Caco-2 (cell line): ENCODE measurements at regions not wholly inside any gene's neighbourhood (a gene's known extent, or its start where the extent isn't known, plus 50 kb on each side); places are given as distances from the start of the nearest gene placed in this dataset.

Experiments
- BruUV-seq: library from RNA; stranded (reverse); fragments of 400-500 nt; replicated peaks from 2 replicates; lab custom pipeline; 2021; lab: Mats Ljungman, UMichigan
- CTCF ChIA-PET: fragments of 300-600 bp; sonication (Branson Sonifier 250); formaldehyde crosslinking; loops from one replicate; lab custom pipeline; 2022; ENCODE audit warnings: antibody characterized with exemption; lab: Charles Lee
- POLR2A ChIA-PET: fragments of 300-600 bp; sonication (Branson Sonifier 250); formaldehyde crosslinking; loops from one replicate; lab custom pipeline; 2022; ENCODE audit warnings: antibody characterized with exemption; lab: Charles Lee
- DNase-seq, 2 experiments: peaks; one replicate each; pipeline versions ENCODE4 v3.0.0 to v3.0.0-alpha.2; 2020 to 2022
- H3K27me3 ChIP-seq: replicated peaks from 2 replicates; pipeline ENCODE4 v1.6.0; 2011; ENCODE audit warnings: low read length; ENCODE audit not compliant: control insufficient read depth, insufficient read depth
- H3K36me3 ChIP-seq: 2 replicates; pipeline ENCODE4 v1.5.1; 2011; ENCODE audit warnings: low read length; ENCODE audit not compliant: control insufficient read depth, insufficient read depth
- H3K4me1 ChIP-seq: fragments of 250-450 bp; sonication (Bioruptor Pico); 2 replicates; pipeline ENCODE4 v1.5.1; 2020; ENCODE audit warnings: mild to moderate bottlenecking
- H3K4me3 ChIP-seq: 2 replicates; pipeline ENCODE4 v1.5.1; 2011; ENCODE audit warnings: low read depth, mild to moderate bottlenecking, control low read depth, low read length
- H3K9me3 ChIP-seq: fragments of 250-450 bp; sonication (Bioruptor Pico); 2 replicates; pipeline ENCODE4 v1.5.1; 2020; ENCODE audit warnings: mild to moderate bottlenecking, moderate library complexity
- H3K27ac Mint-ChIP-seq: one replicate; pipeline ENCODE4 v1.8.0; 2022; ENCODE audit warnings: mixed read lengths; ENCODE audit not compliant: unreplicated experiment
- H3K27me3 Mint-ChIP-seq: one replicate; pipeline ENCODE4 v1.8.0; 2022; ENCODE audit warnings: mixed read lengths; ENCODE audit not compliant: insufficient read depth, unreplicated experiment
- H3K36me3 Mint-ChIP-seq: one replicate; pipeline ENCODE4 v1.8.0; 2022; ENCODE audit warnings: mild to moderate bottlenecking, mixed read lengths; ENCODE audit not compliant: insufficient read depth, unreplicated experiment
- H3K4me1 Mint-ChIP-seq: one replicate; pipeline ENCODE4 v1.8.0; 2022; ENCODE audit warnings: low read depth, mixed read lengths; ENCODE audit not compliant: unreplicated experiment
- H3K4me3 Mint-ChIP-seq: one replicate; pipeline ENCODE4 v1.8.0; 2022; ENCODE audit warnings: mild to moderate bottlenecking, moderate library complexity, mixed read lengths; ENCODE audit not compliant: unreplicated experiment
- H3K9me3 Mint-ChIP-seq: one replicate; pipeline ENCODE4 v1.8.0; 2022; ENCODE audit warnings: mixed read lengths; ENCODE audit not compliant: unreplicated experiment
- intact Hi-C: fragments of 100-400 bp; cut with micrococcal nuclease; formaldehyde crosslinking; loops from one replicate; pipeline ENCODE4 v1.10.0; 2022; ENCODE audit not compliant: unreplicated experiment
- TF ChIP-seq, protein P1 (sequence below), 2 experiments: fragments of 200-600 bp in 1 of 2; IDR thresholded peaks; 1 replicate in 1 of 2; 2 replicates in 1 of 2; pipeline versions ENCODE4 v1.5.1 to v1.8.0; 2011 to 2022; ENCODE audit warnings: antibody characterized with exemption in 1 of 2, control low read depth in 1 of 2, inconsistent platforms in 1 of 2, low read depth in 1 of 2, low read length in 1 of 2, mild to moderate bottlenecking in 1 of 2, moderate library complexity in 1 of 2; ENCODE audit not compliant: insufficient read depth in 1 of 2, severe bottlenecking in 1 of 2, unreplicated experiment in 1 of 2

DNA sequence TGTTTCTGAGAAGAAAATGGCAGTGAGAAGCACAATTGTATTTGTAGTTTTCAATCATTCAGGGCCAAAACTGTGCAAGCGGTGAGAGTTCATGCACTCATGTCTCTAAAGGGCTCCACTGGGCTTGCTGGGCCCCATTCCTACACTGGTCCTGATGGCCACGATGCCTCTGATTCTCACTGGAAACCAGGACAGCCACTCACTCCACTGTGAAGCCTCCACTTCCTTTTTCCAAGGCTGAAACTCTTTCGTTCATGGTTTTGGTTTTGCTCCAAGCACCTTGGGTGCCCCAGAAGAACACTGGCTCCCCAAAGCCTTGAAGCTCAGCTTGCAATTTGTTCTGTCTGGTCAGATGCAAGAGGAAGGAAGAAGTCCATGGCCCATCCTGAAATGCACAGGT lies 390.0 kb upstream of the MKI67 start:
- Histone ChIP-seq H3K9me3 (no peaks in the 10 kb centered on the region), H3K27me3 (no peaks in the 10 kb centered on the region; the same call in none of the 2 replicates), H3K36me3 (no peaks in the 10 kb centered on the region), H3K4me3 (no peak overlapping the region), H3K4me1 (no peaks in the 10 kb centered on the region)
- intact Hi-C loops, result no loop called here
- BruUV-seq, result no TSS peak
- H3K27me3 Mint-ChIP-seq, result peaks cover 17% of the 10 kb centered on the region
- H3K4me3 Mint-ChIP-seq, result no peak overlapping the region
- no peaks in the 10 kb centered on the region for H3K4me1 Mint-ChIP-seq
- POLR2A ChIA-PET, result no interaction called here
- H3K9me3 Mint-ChIP-seq, result no peaks in the 10 kb centered on the region
- H3K36me3 Mint-ChIP-seq, result no peaks in the 10 kb centered on the region
- DNase-seq, result no peak
- CTCF ChIA-PET, result no interaction called here
- TF ChIP-seq, protein P1, sequence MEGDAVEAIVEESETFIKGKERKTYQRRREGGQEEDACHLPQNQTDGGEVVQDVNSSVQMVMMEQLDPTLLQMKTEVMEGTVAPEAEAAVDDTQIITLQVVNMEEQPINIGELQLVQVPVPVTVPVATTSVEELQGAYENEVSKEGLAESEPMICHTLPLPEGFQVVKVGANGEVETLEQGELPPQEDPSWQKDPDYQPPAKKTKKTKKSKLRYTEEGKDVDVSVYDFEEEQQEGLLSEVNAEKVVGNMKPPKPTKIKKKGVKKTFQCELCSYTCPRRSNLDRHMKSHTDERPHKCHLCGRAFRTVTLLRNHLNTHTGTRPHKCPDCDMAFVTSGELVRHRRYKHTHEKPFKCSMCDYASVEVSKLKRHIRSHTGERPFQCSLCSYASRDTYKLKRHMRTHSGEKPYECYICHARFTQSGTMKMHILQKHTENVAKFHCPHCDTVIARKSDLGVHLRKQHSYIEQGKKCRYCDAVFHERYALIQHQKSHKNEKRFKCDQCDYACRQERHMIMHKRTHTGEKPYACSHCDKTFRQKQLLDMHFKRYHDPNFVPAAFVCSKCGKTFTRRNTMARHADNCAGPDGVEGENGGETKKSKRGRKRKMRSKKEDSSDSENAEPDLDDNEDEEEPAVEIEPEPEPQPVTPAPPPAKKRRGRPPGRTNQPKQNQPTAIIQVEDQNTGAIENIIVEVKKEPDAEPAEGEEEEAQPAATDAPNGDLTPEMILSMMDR (IDR thresholded peaks at IDR 0.05; ENCODE audit: insufficient read depth in 1 of 2, low read depth in 1 of 2, low read length in 1 of 2, severe bottlenecking in 1 of 2, unreplicated experiment in 1 of 2), result no peak
- no peak overlapping the region for H3K27ac Mint-ChIP-seq

DNA sequence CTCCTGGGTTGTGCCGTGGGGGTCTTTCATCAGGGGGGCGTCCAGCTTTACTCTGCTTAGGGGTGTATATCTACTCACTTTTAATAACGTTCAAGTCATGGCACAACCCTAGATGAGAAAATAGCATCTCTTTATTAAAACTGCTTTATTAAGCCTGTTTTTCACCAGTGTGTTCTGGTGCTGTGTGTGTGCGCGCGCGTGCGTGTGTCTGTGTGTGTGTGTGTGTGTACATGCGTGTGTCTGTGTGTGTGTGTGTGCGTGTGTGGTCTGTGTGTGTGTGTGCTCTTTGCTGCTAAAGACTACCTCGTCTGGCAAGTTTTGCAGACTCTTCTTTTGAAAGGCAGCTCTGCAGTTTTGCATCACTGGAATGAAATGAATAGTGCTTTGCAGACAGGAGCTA lies 390.9 kb upstream of the MKI67 start:
- intact Hi-C loops, result no loop called here
- DNase-seq, result no peak
- Histone ChIP-seq H3K27me3 (no peaks in the 10 kb centered on the region; the same call in 1 of the 2 replicates), H3K9me3 (no peaks in the 10 kb centered on the region), H3K4me1 (no peaks in the 10 kb centered on the region), H3K36me3 (no peaks in the 10 kb centered on the region), H3K4me3 (no peak overlapping the region)
- TF ChIP-seq, protein P1 (IDR thresholded peaks at IDR 0.05; ENCODE audit: insufficient read depth in 1 of 2, low read depth in 1 of 2, low read length in 1 of 2, severe bottlenecking in 1 of 2, unreplicated experiment in 1 of 2), result no peak
- ChIA-PET CTCF (no interaction called here), POLR2A (no interaction called here)
- H3K27me3 Mint-ChIP-seq, result peaks cover 17% of the 10 kb centered on the region
- no peaks in the 10 kb centered on the region for H3K36me3 Mint-ChIP-seq
- no peak overlapping the region for H3K4me3 Mint-ChIP-seq
- no peaks in the 10 kb centered on the region for H3K9me3 Mint-ChIP-seq
- no peaks in the 10 kb centered on the region for H3K4me1 Mint-ChIP-seq
- H3K27ac Mint-ChIP-seq, result no peak overlapping the region
- BruUV-seq, result no TSS peak

DNA sequence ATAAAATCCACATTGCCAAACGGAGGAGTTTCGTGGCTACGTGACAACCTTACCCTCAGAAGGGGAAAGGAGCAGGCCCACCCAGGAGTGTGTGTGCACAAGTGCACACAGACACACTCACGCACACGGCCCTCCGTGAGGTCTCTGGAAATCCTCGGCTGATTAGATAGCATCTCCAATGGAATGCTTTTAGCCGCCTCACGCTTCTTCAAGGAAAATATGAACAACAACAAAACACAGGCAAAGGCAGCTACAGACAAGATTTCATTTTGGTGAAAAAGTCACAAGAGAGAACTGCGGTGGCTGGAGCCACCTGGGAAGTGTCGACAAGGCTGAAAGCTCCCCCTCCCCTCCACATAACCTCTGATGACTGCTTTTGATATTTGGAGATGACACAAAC lies 391.8 kb upstream of the MKI67 start:
- Histone ChIP-seq H3K27me3 (no peaks in the 10 kb centered on the region; the same call in 1 of the 2 replicates), H3K4me3 (no peak overlapping the region), H3K36me3 (no peaks in the 10 kb centered on the region), H3K9me3 (no peaks in the 10 kb centered on the region), H3K4me1 (no peaks in the 10 kb centered on the region)
- no peak overlapping the region for H3K27ac Mint-ChIP-seq
- DNase-seq, result no peak
- no peaks in the 10 kb centered on the region for H3K9me3 Mint-ChIP-seq
- H3K4me3 Mint-ChIP-seq, result no peak overlapping the region
- no TSS peak for BruUV-seq
- intact Hi-C loops, result no loop called here
- TF ChIP-seq, protein P1 (IDR thresholded peaks at IDR 0.05; ENCODE audit: insufficient read depth in 1 of 2, low read depth in 1 of 2, low read length in 1 of 2, severe bottlenecking in 1 of 2, unreplicated experiment in 1 of 2), result no peak
- ChIA-PET CTCF (no interaction called here), POLR2A (no interaction called here)
- H3K27me3 Mint-ChIP-seq, result peaks cover 20% of the 10 kb centered on the region
- H3K36me3 Mint-ChIP-seq, result no peaks in the 10 kb centered on the region
- H3K4me1 Mint-ChIP-seq, result no peaks in the 10 kb centered on the region
